Keratinocyte (primary cell): ENCODE measurements at regions not wholly inside any gene's neighbourhood (a gene's known extent, or its start where the extent isn't known, plus 50 kb on each side); places are given as distances from the start of the nearest gene placed in this dataset.

ENCODE experiments used
- DNase-seq: peaks from one replicate; pipeline ENCODE4 v3.0.0-alpha.2; 2011; ENCODE audit warnings: low read depth, missing footprints, low spot score
- FAIRE-seq: peaks from 2 replicates; lab custom pipeline; 2011; peaks lifted over from hg19 to GRCh38; lab: Jason Lieb, UNC
- H2AFZ ChIP-seq: 2 replicates; pipeline ENCODE4 v1.6.0; 2012; ENCODE audit warnings: low read length, control low read depth, inconsistent platforms; ENCODE audit not compliant: control insufficient read depth
- H3K27ac ChIP-seq: 2 replicates; pipeline ENCODE4 v1.5.1; 2011; ENCODE audit warnings: low read length; ENCODE audit not compliant: control insufficient read depth, insufficient read depth
- H3K27me3 ChIP-seq: 3 replicates; pipeline ENCODE4 v1.6.0; 2011; ENCODE audit warnings: low read length; ENCODE audit not compliant: control insufficient read depth, insufficient read depth; ENCODE audit errors: extremely low read depth
- H3K36me3 ChIP-seq, 2 experiments: 2 replicates in 1 of 2; 3 replicates in 1 of 2; pipeline ENCODE4 v1.5.1; 2011; ENCODE audit warnings: low read length in 2 of 2, mild to moderate bottlenecking in 1 of 2; ENCODE audit not compliant: control insufficient read depth in 2 of 2, insufficient read depth in 2 of 2; ENCODE audit errors: extremely low read depth in 1 of 2
- H3K4me1 ChIP-seq: 3 replicates; pipeline ENCODE4 v1.5.1; 2011; ENCODE audit warnings: low read length; ENCODE audit not compliant: control insufficient read depth, insufficient read depth; ENCODE audit errors: extremely low read depth
- H3K4me2 ChIP-seq: 3 replicates; pipeline ENCODE4 v1.6.0; 2011; ENCODE audit warnings: low read depth, low read length; ENCODE audit not compliant: control insufficient read depth, insufficient read depth; ENCODE audit errors: extremely low read depth
- H3K4me3 ChIP-seq, 3 experiments: fragments of 200-600 bp in 1 of 3; sonication (generic) in 1 of 3; 2 replicates in 2 of 3; 3 replicates in 1 of 3; pipeline ENCODE4 v1.5.1; 2011 to 2016; ENCODE audit warnings: low read length in 3 of 3, mild to moderate bottlenecking in 3 of 3, control low read depth in 2 of 3, inconsistent platforms in 1 of 3, low read depth in 1 of 3, mixed read lengths in 1 of 3, mixed run types in 1 of 3, moderate library complexity in 1 of 3; ENCODE audit not compliant: control insufficient read depth in 2 of 3, insufficient read depth in 2 of 3; ENCODE audit errors: extremely low read depth in 1 of 3
- H3K79me2 ChIP-seq: 2 replicates; pipeline ENCODE4 v1.6.0; 2012; ENCODE audit warnings: low read length; ENCODE audit not compliant: control insufficient read depth, insufficient read depth
- H3K9ac ChIP-seq: 3 replicates; pipeline ENCODE4 v1.6.0; 2011; ENCODE audit warnings: low read length; ENCODE audit not compliant: control insufficient read depth, insufficient read depth; ENCODE audit errors: extremely low read depth
- H3K9me1 ChIP-seq: 3 replicates; pipeline ENCODE4 v1.6.0; 2011; ENCODE audit warnings: low read length; ENCODE audit not compliant: control insufficient read depth, insufficient read depth; ENCODE audit errors: extremely low read depth
- H3K9me3 ChIP-seq: 2 replicates; pipeline ENCODE4 v1.5.1; 2012; ENCODE audit warnings: low read depth, low read length; ENCODE audit not compliant: control insufficient read depth
- H4K20me1 ChIP-seq: 3 replicates; pipeline ENCODE4 v1.6.0; 2011; ENCODE audit warnings: low read length; ENCODE audit not compliant: control insufficient read depth, insufficient read depth; ENCODE audit errors: extremely low read depth
- EZH2 ChIP-seq: IDR thresholded peaks from one replicate; pipeline ENCODE4 v1.6.1; 2012; ENCODE audit warnings: inconsistent platforms, mild to moderate bottlenecking, low read length, moderate library complexity
- dilution Hi-C: fragments of 300-500 bp; cut with MboI; formaldehyde crosslinking; loops from one replicate; pipeline ENCODE4 v1.7.0; 2020; ENCODE audit warnings: low sequenced_read_pairs; ENCODE audit not compliant: extremely low pct_ligation_motif_present
- TF ChIP-seq, protein P1 (sequence below), 3 experiments: IDR thresholded peaks in 1 of 3; conservative IDR thresholded peaks in 1 of 3; optimal IDR thresholded peaks in 1 of 3; 2 replicates in 2 of 3; 3 replicates in 1 of 3; pipeline versions ENCODE3 to v1.5.1; 2011; ENCODE audit warnings: low read length in 3 of 3, mild to moderate bottlenecking in 3 of 3, moderate library complexity in 2 of 3, control low read depth in 1 of 3, inconsistent platforms in 1 of 3; ENCODE audit not compliant: insufficient read depth in 2 of 3; ENCODE audit errors: extremely low read depth in 1 of 3

- TF ChIP-seq EZH2, result no peak
- Histone ChIP-seq H3K27ac (no peak overlapping the region), H2AFZ (no peak overlapping the region), H3K4me3 (no peak overlapping the region), H3K4me1 (no peaks in the 10 kb centered on the region), H3K9ac (no peak overlapping the region), H3K9me1 (no peaks in the 10 kb centered on the region), H3K79me2 (no peaks in the 10 kb centered on the region), H3K4me2 (no peak overlapping the region), H3K27me3 (no peaks in the 10 kb centered on the region), H4K20me1 (no peaks in the 10 kb centered on the region), H3K9me3 (no peaks in the 10 kb centered on the region), H3K36me3 (no peaks in the 10 kb centered on the region)
- no peak for DNase-seq
- dilution Hi-C loops, result no loop called here
- FAIRE-seq, result no peak
These were observed 76.1 kb downstream of the LINGO1 start for GRCh38 chr15:77556622-77557021.

DNA sequence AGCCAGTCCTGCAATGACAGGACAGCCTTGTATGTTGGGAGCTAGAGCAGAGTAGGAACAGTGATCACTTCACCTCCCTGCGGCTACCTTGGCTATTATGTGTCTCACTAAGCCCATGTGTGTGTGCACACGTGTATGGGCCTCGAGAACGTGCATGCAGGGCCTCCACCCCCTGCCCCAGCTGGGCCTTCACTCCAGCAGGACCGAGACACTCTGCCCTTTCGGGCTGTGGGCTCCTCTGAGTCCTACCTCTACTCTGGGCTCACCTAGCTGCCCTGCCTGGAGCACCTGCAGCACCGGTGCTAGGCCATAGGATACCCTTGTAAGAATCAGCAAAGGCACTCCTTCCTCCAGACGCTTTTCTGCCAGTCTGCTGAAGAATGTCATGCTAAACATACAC is 77.5 kb downstream of the LINGO1 start:
- Histone ChIP-seq H3K9me3 (no peaks in the 10 kb centered on the region), H3K9ac (no peak overlapping the region), H3K36me3 (no peaks in the 10 kb centered on the region), H2AFZ (no peak overlapping the region), H3K4me3 (no peak overlapping the region), H3K4me2 (no peak overlapping the region), H3K27me3 (no peaks in the 10 kb centered on the region), H3K27ac (no peak overlapping the region), H3K4me1 (no peaks in the 10 kb centered on the region), H4K20me1 (no peaks in the 10 kb centered on the region), H3K79me2 (no peaks in the 10 kb centered on the region), H3K9me1 (no peaks in the 10 kb centered on the region)
- DNase-seq (no peak), FAIRE-seq (no peak)
- dilution Hi-C loops, result no loop called here
- TF ChIP-seq, protein P1, sequence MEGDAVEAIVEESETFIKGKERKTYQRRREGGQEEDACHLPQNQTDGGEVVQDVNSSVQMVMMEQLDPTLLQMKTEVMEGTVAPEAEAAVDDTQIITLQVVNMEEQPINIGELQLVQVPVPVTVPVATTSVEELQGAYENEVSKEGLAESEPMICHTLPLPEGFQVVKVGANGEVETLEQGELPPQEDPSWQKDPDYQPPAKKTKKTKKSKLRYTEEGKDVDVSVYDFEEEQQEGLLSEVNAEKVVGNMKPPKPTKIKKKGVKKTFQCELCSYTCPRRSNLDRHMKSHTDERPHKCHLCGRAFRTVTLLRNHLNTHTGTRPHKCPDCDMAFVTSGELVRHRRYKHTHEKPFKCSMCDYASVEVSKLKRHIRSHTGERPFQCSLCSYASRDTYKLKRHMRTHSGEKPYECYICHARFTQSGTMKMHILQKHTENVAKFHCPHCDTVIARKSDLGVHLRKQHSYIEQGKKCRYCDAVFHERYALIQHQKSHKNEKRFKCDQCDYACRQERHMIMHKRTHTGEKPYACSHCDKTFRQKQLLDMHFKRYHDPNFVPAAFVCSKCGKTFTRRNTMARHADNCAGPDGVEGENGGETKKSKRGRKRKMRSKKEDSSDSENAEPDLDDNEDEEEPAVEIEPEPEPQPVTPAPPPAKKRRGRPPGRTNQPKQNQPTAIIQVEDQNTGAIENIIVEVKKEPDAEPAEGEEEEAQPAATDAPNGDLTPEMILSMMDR (optimal IDR thresholded peaks at IDR 0.05 in 1 of 3, IDR thresholded peaks at IDR 0.05 in 1 of 3, conservative IDR thresholded peaks at IDR 0.05 in 1 of 3; ENCODE audit: extremely low read depth in 1 of 3, insufficient read depth in 2 of 3, low read length in 3 of 3), result no peak
- TF ChIP-seq EZH2, result no peak

DNA sequence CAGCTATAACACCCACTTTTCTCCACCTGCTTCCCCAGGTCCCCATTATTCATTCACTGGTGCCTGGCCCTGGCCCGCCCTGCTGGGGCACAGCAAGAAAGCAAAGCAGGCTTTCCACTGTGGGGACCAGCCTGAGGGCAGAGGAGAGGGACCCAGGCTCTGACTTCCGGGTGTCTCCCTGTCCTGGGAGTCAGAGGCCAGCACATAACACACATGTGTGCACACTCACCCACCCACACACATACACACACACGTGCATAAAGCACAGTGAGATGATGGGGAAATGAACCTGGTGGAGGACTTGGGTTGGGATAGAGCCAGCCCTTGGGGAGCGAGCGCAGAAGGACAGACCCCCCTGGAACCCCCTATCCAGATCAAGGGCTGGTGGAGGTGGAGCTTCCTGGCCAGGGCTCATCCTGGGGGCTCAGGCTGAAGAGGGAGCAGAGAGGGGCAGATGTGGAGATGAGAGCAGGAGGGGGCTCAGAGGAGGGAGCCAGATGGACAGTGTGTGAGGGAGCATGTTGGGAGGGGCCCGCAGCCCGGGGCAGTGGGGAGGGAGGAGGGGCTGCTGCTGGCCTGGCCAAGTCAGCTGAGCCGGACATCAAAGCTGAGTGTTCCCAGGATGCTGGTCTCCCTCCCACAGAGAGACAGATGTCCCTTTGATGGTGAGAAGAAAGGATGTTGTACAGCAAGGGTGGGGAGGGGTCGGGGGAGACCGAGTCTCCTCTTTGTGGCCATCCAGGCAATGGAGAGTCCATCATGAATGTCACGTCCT is 78.2 kb downstream of the LINGO1 start:
- no peak for TF ChIP-seq EZH2
- TF ChIP-seq, protein P1 (optimal IDR thresholded peaks at IDR 0.05 in 1 of 3, IDR thresholded peaks at IDR 0.05 in 1 of 3, conservative IDR thresholded peaks at IDR 0.05 in 1 of 3; ENCODE audit: extremely low read depth in 1 of 3, insufficient read depth in 2 of 3, low read length in 3 of 3), result no peak
- H3K36me3 ChIP-seq, result no peaks in the 10 kb centered on the region
- no peak overlapping the region for H3K9ac ChIP-seq
- no peak overlapping the region for H3K4me3 ChIP-seq
- H4K20me1 ChIP-seq, result no peaks in the 10 kb centered on the region
- H3K4me2 ChIP-seq, result no peak overlapping the region
- no peak overlapping the region for H2AFZ ChIP-seq
- DNase-seq, result no peak
- no peak overlapping the region for H3K27ac ChIP-seq
- no peaks in the 10 kb centered on the region for H3K9me3 ChIP-seq
- H3K79me2 ChIP-seq, result no peaks in the 10 kb centered on the region
- no peak for FAIRE-seq
- no peaks in the 10 kb centered on the region for H3K9me1 ChIP-seq
- H3K27me3 ChIP-seq, result no peaks in the 10 kb centered on the region
- dilution Hi-C loops, result no loop called here
- no peaks in the 10 kb centered on the region for H3K4me1 ChIP-seq
